DND-41 (cell line): ENCODE measurements at regions not wholly inside any gene's neighbourhood (a gene's known extent, or its start where the extent isn't known, plus 50 kb on each side); places are given as distances from the start of the nearest gene placed in this dataset.

Source experiments
- ATAC-seq: fragments of 200-7000 bp; cut with Tn5 transposase; 3 replicates; pipeline ENCODE4 v1.9.1; 2021; ENCODE audit warnings: low read depth; ENCODE audit not compliant: insufficient read depth
- DNase-seq: peaks from one replicate; pipeline ENCODE4 v3.0.0-alpha.2; 2020
- H2AFZ ChIP-seq: 2 replicates; pipeline ENCODE4 v1.6.0; 2012; ENCODE audit warnings: low read depth, low read length
- H3K27ac ChIP-seq: 2 replicates; pipeline ENCODE4 v1.5.1; 2012; ENCODE audit warnings: low read length, inconsistent platforms
- H3K27me3 ChIP-seq: fragments of 200-600 bp; sonication (generic); 2 replicates; pipeline ENCODE4 v1.6.0; 2012; ENCODE audit warnings: low read length, mild to moderate bottlenecking, inconsistent platforms; ENCODE audit not compliant: insufficient read depth, poor library complexity
- H3K36me3 ChIP-seq: 2 replicates; pipeline ENCODE4 v1.5.1; 2012; ENCODE audit warnings: low read length, inconsistent platforms; ENCODE audit not compliant: insufficient read depth
- H3K4me1 ChIP-seq: 2 replicates; pipeline ENCODE4 v1.5.1; 2012; ENCODE audit warnings: mild to moderate bottlenecking, low read length; ENCODE audit not compliant: insufficient read depth
- H3K4me2 ChIP-seq: 2 replicates; pipeline ENCODE4 v1.6.0; 2012; ENCODE audit warnings: mild to moderate bottlenecking, moderate library complexity, low read length, inconsistent platforms; ENCODE audit not compliant: insufficient read depth
- H3K4me3 ChIP-seq, 2 experiments: fragments of 200-600 bp in 1 of 2; shearing (Covaris generic) in 1 of 2; 2 replicates each; pipeline ENCODE4 v1.5.1; 2012 to 2016; ENCODE audit warnings: inconsistent platforms in 2 of 2, low read length in 2 of 2, mild to moderate bottlenecking in 2 of 2, low read depth in 1 of 2, moderate library complexity in 1 of 2
- H3K79me2 ChIP-seq: 2 replicates; pipeline ENCODE4 v1.6.0; 2012; ENCODE audit warnings: low read length, inconsistent platforms; ENCODE audit not compliant: insufficient read depth
- H3K9ac ChIP-seq: 2 replicates; pipeline ENCODE4 v1.6.0; 2012; ENCODE audit warnings: low read depth, mild to moderate bottlenecking, inconsistent platforms, low read length, moderate library complexity
- H3K9me3 ChIP-seq: 2 replicates; pipeline ENCODE4 v1.5.1; 2012; ENCODE audit warnings: low read length, moderate library complexity, mild to moderate bottlenecking, inconsistent platforms; ENCODE audit not compliant: insufficient read depth, severe bottlenecking
- H4K20me1 ChIP-seq: 2 replicates; pipeline ENCODE4 v1.6.0; 2012; ENCODE audit warnings: low read length; ENCODE audit not compliant: insufficient read depth
- CTCF ChIP-seq: IDR thresholded peaks from 2 replicates; pipeline ENCODE4 v1.5.1; 2012; ENCODE audit warnings: borderline replicate concordance, low read length, moderate library complexity, mild to moderate bottlenecking; ENCODE audit not compliant: poor library complexity, severe bottlenecking; ENCODE audit errors: extremely low read depth
- EZH2 ChIP-seq: IDR thresholded peaks from 3 replicates; pipeline ENCODE4 v1.6.1; 2012; ENCODE audit warnings: borderline replicate concordance, low read depth, mild to moderate bottlenecking, moderate library complexity, low read length, inconsistent platforms; ENCODE audit not compliant: severe bottlenecking

- no peak overlapping the region for H3K4me3 ChIP-seq
- H2AFZ ChIP-seq, result no peak overlapping the region
- no peaks in the 10 kb centered on the region for H3K9me3 ChIP-seq
- H3K4me2 ChIP-seq, result no peak overlapping the region
- H3K27ac ChIP-seq, result no peak overlapping the region
- H3K79me2 ChIP-seq, result no peaks in the 10 kb centered on the region
- no peaks in the 10 kb centered on the region for H3K27me3 ChIP-seq
- no peaks in the 10 kb centered on the region for H4K20me1 ChIP-seq
- H3K4me1 ChIP-seq, result no peaks in the 10 kb centered on the region
- H3K9ac ChIP-seq, result no peak overlapping the region
- no peak for DNase-seq
- TF ChIP-seq CTCF (no peak), EZH2 (no peak)
- no peak for ATAC-seq
- H3K36me3 ChIP-seq, result no peaks in the 10 kb centered on the region
Observed at GRCh38 chr12:132390287-132391076, 61.1 kb upstream of the GALNT9 start.

GRCh38 chr12:132389526-132390286, 60.3 kb upstream of the GALNT9 start:
- Histone ChIP-seq H3K4me3 (no peak overlapping the region), H3K4me1 (no peaks in the 10 kb centered on the region), H2AFZ (no peak overlapping the region), H3K27me3 (no peaks in the 10 kb centered on the region), H3K9ac (no peak overlapping the region), H3K27ac (no peak overlapping the region), H3K36me3 (no peaks in the 10 kb centered on the region), H3K79me2 (no peaks in the 10 kb centered on the region), H3K9me3 (no peaks in the 10 kb centered on the region), H3K4me2 (no peak overlapping the region), H4K20me1 (no peaks in the 10 kb centered on the region)
- no peak for DNase-seq
- TF ChIP-seq EZH2 (no peak), CTCF (no peak)
- ATAC-seq, result no peak

- TF ChIP-seq CTCF (no peak), EZH2 (no peak)
- Histone ChIP-seq H3K9me3 (no peaks in the 10 kb centered on the region), H3K9ac (no peak overlapping the region), H3K79me2 (no peaks in the 10 kb centered on the region), H3K4me3 (no peak overlapping the region), H4K20me1 (no peaks in the 10 kb centered on the region), H3K4me2 (no peak overlapping the region), H3K27ac (no peak overlapping the region), H3K36me3 (no peaks in the 10 kb centered on the region), H2AFZ (no peak overlapping the region), H3K27me3 (no peaks in the 10 kb centered on the region), H3K4me1 (no peaks in the 10 kb centered on the region)
- no peak for DNase-seq
- no peak for ATAC-seq
Observed at GRCh38 chr12:132389026-132389425, 59.6 kb upstream of the GALNT9 start.
